Suprapubic skin (tissue), 4 donors: ENCODE measurements at regions not wholly inside any gene's neighbourhood (a gene's known extent, or its start where the extent isn't known, plus 50 kb on each side); places are given as distances from the start of the nearest gene placed in this dataset.

Source experiments
- DNase-seq, 2 donors: peaks; one replicate each; pipeline ENCODE4 v3.0.0-alpha.2; 2019; ENCODE audit warnings: low spot score in 2 of 2
- H3K27ac ChIP-seq: fragments of 200-600 bp; sonication (generic); one replicate; pipeline ENCODE4 v1.5.1; 2019
- H3K27me3 ChIP-seq: fragments of 200-600 bp; sonication (generic); one replicate; pipeline ENCODE4 v1.5.1; 2019
- H3K36me3 ChIP-seq: fragments of 200-600 bp; sonication (generic); one replicate; pipeline ENCODE4 v1.5.1; 2019
- H3K4me1 ChIP-seq: fragments of 200-600 bp; sonication (generic); one replicate; pipeline ENCODE4 v1.5.1; 2019
- H3K4me3 ChIP-seq: fragments of 200-600 bp; sonication (generic); one replicate; pipeline ENCODE4 v1.5.1; 2019; ENCODE audit warnings: mild to moderate bottlenecking
- H3K9me3 ChIP-seq: fragments of 200-600 bp; sonication (generic); one replicate; pipeline ENCODE4 v1.5.1; 2019
- EP300 ChIP-seq: sonication (generic); formaldehyde crosslinking; IDR thresholded peaks from one replicate; pipeline ENCODE4 v1.6.1; 2017; ENCODE audit warnings: antibody characterized with exemption
- POLR2A ChIP-seq, 2 donors: fragments of 450-650 bp; IDR thresholded peaks; one replicate each; pipeline ENCODE4 v1.6.1; 2017; ENCODE audit warnings: antibody characterized with exemption in 2 of 2, mild to moderate bottlenecking in 2 of 2, moderate library complexity in 2 of 2
- POLR2AphosphoS5 ChIP-seq, 3 donors: sonication (generic); formaldehyde crosslinking; IDR thresholded peaks; one replicate each; pipeline ENCODE4 v1.6.1; 2017; ENCODE audit warnings: antibody characterized with exemption in 3 of 3
- WGBS: methylation state at CpG from one replicate; pipeline ENCODE4 v1.1.5; 2018; 5-methylcytosine and 5-hydroxymethylcytosine counted together
- TF ChIP-seq, protein P1 (sequence below), 2 donors: fragments of 200-600 bp in 1 of 2; fragments of 450-650 bp in 1 of 2; sonication (generic) in 1 of 2; IDR thresholded peaks; one replicate each; pipeline ENCODE4 v1.5.1; 2016 to 2019; ENCODE audit warnings: antibody characterized with exemption in 2 of 2, mild to moderate bottlenecking in 1 of 2, moderate library complexity in 1 of 2

DNA sequence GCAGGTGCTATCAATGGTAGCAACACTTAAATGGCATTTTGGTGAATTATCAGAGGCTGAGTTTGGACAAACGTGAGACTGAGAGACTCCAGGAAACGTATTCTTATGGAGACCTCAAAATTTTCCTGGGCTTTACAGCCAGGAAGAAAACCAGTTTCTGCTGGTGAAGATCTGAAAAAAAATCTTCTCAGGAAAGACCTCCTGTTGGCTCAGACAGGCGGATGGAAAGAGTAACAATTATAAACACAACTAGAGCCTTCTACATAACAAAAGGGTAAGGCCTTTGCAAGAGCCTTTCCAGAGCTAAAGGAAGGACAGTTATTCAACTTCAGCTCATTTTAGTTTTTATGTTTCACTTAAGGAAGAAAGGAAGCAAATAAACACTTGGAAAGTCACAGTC lies 274.4 kb downstream of the THBS2 start:
- no peaks in the 10 kb centered on the region for H3K4me1 ChIP-seq
- H3K27ac ChIP-seq = no peak overlapping the region
- H3K27me3 ChIP-seq = no peaks in the 10 kb centered on the region
- no peaks in the 10 kb centered on the region for H3K36me3 ChIP-seq
- H3K4me3 ChIP-seq = no peak overlapping the region
- WGBS = 74% methylated on average over 3 of the region's 3 CpGs
- DNase-seq = no peak
- H3K9me3 ChIP-seq = peaks cover 7% of the 10 kb centered on the region
- no peak for TF ChIP-seq POLR2A (IDR thresholded peaks at IDR 0.05)
- no peak for TF ChIP-seq POLR2AphosphoS5 (IDR thresholded peaks at IDR 0.05)
- no peak for TF ChIP-seq EP300
- TF ChIP-seq, protein P1, sequence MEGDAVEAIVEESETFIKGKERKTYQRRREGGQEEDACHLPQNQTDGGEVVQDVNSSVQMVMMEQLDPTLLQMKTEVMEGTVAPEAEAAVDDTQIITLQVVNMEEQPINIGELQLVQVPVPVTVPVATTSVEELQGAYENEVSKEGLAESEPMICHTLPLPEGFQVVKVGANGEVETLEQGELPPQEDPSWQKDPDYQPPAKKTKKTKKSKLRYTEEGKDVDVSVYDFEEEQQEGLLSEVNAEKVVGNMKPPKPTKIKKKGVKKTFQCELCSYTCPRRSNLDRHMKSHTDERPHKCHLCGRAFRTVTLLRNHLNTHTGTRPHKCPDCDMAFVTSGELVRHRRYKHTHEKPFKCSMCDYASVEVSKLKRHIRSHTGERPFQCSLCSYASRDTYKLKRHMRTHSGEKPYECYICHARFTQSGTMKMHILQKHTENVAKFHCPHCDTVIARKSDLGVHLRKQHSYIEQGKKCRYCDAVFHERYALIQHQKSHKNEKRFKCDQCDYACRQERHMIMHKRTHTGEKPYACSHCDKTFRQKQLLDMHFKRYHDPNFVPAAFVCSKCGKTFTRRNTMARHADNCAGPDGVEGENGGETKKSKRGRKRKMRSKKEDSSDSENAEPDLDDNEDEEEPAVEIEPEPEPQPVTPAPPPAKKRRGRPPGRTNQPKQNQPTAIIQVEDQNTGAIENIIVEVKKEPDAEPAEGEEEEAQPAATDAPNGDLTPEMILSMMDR (IDR thresholded peaks at IDR 0.05) = no peak

DNA sequence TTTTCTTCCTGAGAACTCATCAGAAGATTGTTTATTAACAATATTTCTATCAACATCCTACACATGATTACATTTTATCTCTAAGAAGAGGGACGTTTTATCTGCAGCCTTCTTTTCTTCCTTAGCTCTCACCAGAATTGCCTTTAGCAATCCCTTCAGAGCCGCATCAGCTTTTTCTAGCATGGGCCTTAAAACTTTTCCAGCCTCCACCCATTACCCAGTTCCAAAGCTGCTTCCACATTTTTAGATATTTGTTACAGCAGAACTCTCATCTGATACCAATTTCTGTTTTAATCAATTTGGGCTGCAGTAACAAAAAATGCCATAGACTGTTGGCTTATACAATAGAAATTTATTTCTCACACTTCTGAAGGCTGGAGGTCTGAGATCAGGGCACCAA lies 281.5 kb downstream of the THBS2 start:
- TF ChIP-seq, protein P1 (IDR thresholded peaks at IDR 0.05) = no peak
- Histone ChIP-seq H3K4me3 (no peak overlapping the region), H3K9me3 (no peaks in the 10 kb centered on the region), H3K36me3 (no peaks in the 10 kb centered on the region), H3K27me3 (no peaks in the 10 kb centered on the region), H3K27ac (no peak overlapping the region), H3K4me1 (peaks cover 12% of the 10 kb centered on the region)
- WGBS = 49% methylated on average over 2 of the region's 2 CpGs
- no peak for DNase-seq

DNA sequence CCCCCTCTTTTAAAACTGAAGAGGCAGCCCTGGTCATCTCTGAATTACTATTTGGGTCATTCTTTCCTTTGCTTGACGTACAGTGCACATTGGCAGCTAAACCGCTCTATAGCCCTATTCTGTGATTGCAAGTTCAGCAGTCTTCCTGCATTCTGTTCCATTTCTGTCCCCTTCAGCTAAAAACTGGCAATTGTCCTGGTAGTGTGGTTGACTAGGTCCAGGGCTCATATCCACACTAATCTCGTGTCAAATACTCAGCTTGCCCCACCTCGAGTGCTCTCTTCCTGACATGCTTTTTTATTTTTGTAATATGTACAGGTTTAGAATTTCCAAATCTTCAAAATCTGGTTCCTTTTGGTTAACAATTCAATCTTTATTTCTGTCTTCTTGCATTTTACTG lies 282.1 kb downstream of the THBS2 start:
- no peaks in the 10 kb centered on the region for H3K27me3 ChIP-seq
- TF ChIP-seq POLR2AphosphoS5 (IDR thresholded peaks at IDR 0.05) (no peak), EP300 (no peak), POLR2A (IDR thresholded peaks at IDR 0.05) (no peak)
- TF ChIP-seq, protein P1 (IDR thresholded peaks at IDR 0.05) = no peak
- peaks cover 12% of the 10 kb centered on the region for H3K4me1 ChIP-seq
- no peak for DNase-seq
- no peaks in the 10 kb centered on the region for H3K36me3 ChIP-seq
- no peaks in the 10 kb centered on the region for H3K9me3 ChIP-seq
- H3K27ac ChIP-seq = no peak overlapping the region
- H3K4me3 ChIP-seq = no peak overlapping the region
- WGBS = 84% methylated on average over 4 of the region's 4 CpGs

DNA sequence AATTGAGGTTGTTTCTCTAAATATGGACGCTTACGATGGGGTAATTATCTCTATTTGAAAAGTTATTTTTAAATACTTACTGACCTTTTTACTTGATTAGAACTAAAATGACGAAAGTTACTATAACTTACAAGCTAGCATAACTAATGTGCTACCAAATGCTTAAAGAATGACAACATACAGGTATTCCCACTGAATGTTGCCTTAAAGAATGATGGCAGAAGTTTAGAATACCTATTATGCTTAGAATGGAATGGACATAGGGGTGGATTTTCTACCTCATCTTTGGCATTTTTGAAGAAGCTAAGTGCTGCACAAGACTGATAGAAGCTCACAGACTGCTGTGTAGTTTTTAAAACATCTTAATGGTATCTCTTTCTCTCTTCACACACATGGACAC lies 284.8 kb downstream of the THBS2 start:
- Histone ChIP-seq H3K27me3 (no peaks in the 10 kb centered on the region), H3K4me1 (peaks cover 12% of the 10 kb centered on the region), H3K27ac (peak overlapping the region; percentile 26), H3K9me3 (no peaks in the 10 kb centered on the region), H3K4me3 (no peak overlapping the region), H3K36me3 (no peaks in the 10 kb centered on the region)
- no peak for TF ChIP-seq POLR2A (IDR thresholded peaks at IDR 0.05)
- no peak for TF ChIP-seq EP300
- TF ChIP-seq, protein P1 (IDR thresholded peaks at IDR 0.05) = no peak
- TF ChIP-seq POLR2AphosphoS5 (IDR thresholded peaks at IDR 0.05) = no peak
- DNase-seq = no peak
- 88% methylated on average over 3 of the region's 3 CpGs for WGBS

DNA sequence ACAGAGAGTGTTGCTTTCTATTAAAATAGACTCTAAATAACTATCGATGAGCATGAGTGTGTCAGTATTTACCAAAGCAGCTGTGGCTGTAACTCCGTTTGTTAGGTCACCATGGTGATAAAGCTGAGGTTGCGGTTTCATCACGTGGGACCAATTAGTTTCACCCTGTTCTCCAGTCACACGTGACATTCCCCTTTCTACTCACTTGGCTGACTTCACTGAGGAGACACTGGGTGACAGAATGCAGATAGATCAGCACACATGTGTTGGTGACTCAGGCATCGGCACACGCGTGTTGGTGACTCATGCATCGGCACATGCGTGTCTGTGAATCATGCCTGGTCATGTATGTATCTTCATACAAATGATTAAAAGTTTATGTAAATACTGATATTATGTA lies 285.4 kb downstream of the THBS2 start:
- Histone ChIP-seq H3K9me3 (no peaks in the 10 kb centered on the region), H3K4me1 (peaks cover 12% of the 10 kb centered on the region), H3K27me3 (no peaks in the 10 kb centered on the region), H3K27ac (peak overlapping the region; percentile 26), H3K4me3 (no peak overlapping the region), H3K36me3 (no peaks in the 10 kb centered on the region)
- peak in 1 of 2 donors; percentile 85 for DNase-seq
- TF ChIP-seq, protein P1 (IDR thresholded peaks at IDR 0.05) = no peak
- peak; percentile 72 to 91 (median 81) for TF ChIP-seq POLR2AphosphoS5 (IDR thresholded peaks at IDR 0.05)
- 47% methylated on average over 10 of the region's 10 CpGs for WGBS
